GM12873 (cell line): ENCODE measurements at regions not wholly inside any gene's neighbourhood (a gene's known extent, or its start where the extent isn't known, plus 50 kb on each side); places are given as distances from the start of the nearest gene placed in this dataset.

Experiments
- TF ChIP-seq, protein P1 (sequence below): IDR thresholded peaks from 2 replicates; pipeline ENCODE4 v1.5.1; 2012; ENCODE audit warnings: low read depth, mild to moderate bottlenecking, moderate library complexity, low read length, control low read depth; ENCODE audit not compliant: insufficient read depth; ENCODE audit errors: missing control alignments

DNA sequence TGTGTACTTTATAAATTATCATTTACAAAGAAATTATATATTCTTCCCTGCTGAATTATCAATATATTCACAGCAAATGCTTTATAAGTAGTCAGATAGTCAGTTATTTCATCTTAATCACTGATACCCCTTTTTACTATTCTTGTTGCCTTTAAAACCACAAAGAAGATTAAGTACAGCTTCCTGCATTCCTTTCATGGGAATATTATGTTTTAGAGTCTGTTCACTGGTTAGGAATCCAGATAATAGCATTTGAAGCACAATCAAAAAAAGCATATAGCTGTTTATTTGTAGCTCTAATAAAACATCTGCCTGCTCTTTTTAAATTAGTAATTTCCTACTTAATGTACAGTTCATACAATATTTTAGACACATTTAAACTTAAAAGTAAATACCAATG is 508.9 kb downstream of the FBXO15 start:
- TF ChIP-seq, protein P1, sequence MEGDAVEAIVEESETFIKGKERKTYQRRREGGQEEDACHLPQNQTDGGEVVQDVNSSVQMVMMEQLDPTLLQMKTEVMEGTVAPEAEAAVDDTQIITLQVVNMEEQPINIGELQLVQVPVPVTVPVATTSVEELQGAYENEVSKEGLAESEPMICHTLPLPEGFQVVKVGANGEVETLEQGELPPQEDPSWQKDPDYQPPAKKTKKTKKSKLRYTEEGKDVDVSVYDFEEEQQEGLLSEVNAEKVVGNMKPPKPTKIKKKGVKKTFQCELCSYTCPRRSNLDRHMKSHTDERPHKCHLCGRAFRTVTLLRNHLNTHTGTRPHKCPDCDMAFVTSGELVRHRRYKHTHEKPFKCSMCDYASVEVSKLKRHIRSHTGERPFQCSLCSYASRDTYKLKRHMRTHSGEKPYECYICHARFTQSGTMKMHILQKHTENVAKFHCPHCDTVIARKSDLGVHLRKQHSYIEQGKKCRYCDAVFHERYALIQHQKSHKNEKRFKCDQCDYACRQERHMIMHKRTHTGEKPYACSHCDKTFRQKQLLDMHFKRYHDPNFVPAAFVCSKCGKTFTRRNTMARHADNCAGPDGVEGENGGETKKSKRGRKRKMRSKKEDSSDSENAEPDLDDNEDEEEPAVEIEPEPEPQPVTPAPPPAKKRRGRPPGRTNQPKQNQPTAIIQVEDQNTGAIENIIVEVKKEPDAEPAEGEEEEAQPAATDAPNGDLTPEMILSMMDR, result no peak

DNA sequence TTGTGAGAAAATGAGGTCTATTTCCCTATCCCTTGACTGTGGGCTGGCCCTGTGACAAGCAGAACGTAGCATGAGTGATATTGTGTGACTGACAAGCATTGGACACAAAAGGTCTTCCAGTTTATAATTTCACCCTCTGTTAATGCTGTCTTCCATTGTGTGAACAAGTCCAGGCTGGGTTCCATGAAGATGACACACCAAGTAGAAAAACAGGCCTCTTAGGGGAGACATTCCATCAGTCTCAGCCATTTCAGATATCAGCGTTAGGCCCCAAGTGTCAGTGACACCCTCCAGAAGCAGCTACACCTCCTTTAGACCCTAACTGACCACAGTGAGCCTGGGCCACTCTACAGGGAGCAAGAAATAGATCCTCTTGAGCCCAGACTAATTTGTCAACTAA is 511.3 kb downstream of the FBXO15 start:
- TF ChIP-seq, protein P1, result no peak

DNA sequence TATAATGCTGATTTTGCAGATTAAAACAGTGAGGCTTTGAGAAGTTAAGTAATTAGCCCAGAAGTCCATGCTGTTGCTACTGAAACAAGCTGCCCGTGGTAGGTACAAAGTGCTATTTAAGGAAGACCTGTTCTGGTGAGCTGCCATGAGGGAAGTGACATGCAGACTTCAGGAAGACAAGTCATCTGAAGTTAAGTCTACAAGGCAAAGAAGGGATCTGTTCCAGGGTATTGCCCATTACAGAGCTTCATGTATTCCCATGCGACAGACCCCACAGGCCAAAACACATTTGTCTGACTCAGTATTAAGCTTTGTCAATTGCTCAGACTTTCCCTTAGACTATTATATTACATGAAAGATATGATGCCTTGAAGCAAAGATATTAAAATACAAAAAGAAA is 520.8 kb downstream of the FBXO15 start:
- TF ChIP-seq, protein P1, result no peak

DNA sequence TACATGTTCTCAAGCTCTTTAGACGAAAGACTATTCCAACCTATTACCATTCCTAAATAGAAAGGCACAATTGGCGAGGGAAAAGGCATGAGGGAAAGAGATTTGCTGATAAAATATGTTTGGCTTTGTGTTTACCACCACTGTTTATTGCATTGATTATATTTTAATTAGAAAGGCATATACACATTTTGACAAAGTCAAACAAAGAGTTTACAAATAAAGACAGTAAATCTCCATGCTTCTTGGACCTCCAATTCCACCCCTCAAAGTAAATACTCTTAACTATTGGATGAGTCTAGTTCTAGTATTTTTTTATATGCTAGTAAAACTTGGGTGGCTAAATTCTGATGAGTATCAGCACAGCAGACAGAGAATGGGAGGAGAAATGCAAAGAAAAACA is 521.4 kb downstream of the FBXO15 start:
- TF ChIP-seq, protein P1, result no peak

DNA sequence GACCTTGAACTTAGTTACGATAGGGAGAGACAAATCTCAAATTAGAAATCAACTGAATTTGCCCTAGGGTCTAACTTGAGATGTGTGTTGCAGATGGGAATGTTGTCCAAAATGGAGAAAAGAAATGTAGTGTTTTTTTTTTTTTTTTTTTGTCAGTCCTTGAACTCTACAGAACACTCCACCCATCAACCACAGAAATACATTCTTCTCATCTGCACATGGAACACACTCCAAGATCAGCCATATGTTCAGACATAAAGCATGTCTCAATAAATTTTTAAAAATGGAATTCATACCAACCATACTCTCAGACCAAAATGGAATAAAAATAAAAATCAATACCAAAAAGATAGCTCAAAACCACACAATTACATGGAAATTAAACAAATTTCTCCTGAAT is 526.5 kb downstream of the FBXO15 start:
- TF ChIP-seq, protein P1, result no peak

DNA sequence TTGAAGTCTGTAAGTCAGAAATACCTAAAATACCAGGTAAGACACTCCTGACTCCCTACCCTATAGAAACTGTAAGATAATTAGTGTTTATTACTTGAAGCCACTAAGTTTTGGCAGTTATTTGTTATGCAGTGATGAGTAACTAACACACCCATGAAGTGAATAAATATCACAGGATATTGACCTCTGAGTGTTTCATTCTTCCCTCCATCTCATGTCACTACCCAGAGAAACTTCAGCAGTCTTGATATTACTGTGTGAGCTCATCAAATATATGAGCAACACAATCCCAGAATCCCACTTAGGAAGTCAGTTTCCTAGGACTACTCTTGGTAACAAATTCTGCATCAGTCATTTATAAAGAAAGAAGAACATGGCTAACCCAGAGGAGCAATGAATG is 529.7 kb downstream of the FBXO15 start:
- TF ChIP-seq, protein P1, result no peak

DNA sequence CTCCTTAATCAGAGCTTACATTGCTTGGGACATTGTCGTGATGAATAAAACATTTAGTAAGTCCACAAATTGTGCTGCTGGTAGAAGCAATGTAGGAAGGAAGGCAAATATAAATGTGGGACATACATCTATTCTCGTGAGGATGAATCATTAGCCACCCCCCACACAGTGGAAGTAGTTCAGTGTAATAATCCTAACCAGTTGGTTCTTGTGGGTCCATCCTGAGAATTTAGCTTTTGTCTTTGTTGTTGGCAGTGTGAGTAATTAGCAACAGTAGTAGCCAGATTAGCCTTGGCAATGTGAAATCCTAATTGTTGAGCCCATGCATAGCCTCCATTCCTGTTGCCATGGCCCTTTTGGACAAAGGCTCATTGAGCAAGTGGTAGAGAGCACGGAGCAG is 532.1 kb downstream of the FBXO15 start:
- TF ChIP-seq, protein P1, result no peak
